H9 (cell line): ENCODE measurements at regions not wholly inside any gene's neighbourhood (a gene's known extent, or its start where the extent isn't known, plus 50 kb on each side); places are given as distances from the start of the nearest gene placed in this dataset.

ENCODE experiments used
- DNase-seq: peaks from one replicate; pipeline ENCODE4 v3.0.0-alpha.2; 2017
- H2AFZ ChIP-seq: one replicate; pipeline ENCODE4 v1.6.1; 2013; ENCODE audit warnings: mild to moderate bottlenecking, low read length, control low read depth, moderate library complexity
- H2AK5ac ChIP-seq: 2 replicates; pipeline ENCODE4 v1.6.1; 2013; ENCODE audit warnings: low read length, control low read depth, mixed read lengths; ENCODE audit not compliant: insufficient read length
- H2BK120ac ChIP-seq: one replicate; pipeline ENCODE4 v1.6.1; 2013; ENCODE audit warnings: low read depth, mild to moderate bottlenecking, low read length, control low read depth, inconsistent platforms; ENCODE audit not compliant: poor library complexity, severe bottlenecking
- H2BK12ac ChIP-seq: 2 replicates; pipeline ENCODE4 v1.6.1; 2013; ENCODE audit warnings: low read length, control low read depth, mixed read lengths, low read depth; ENCODE audit not compliant: insufficient read length
- H2BK15ac ChIP-seq: 2 replicates; pipeline ENCODE4 v1.6.1; 2013; ENCODE audit warnings: low read depth, low read length, control low read depth
- H2BK20ac ChIP-seq: one replicate; pipeline ENCODE4 v1.6.1; 2013; ENCODE audit warnings: low read depth, mild to moderate bottlenecking, low read length, control low read depth, inconsistent platforms; ENCODE audit not compliant: poor library complexity, severe bottlenecking
- H2BK5ac ChIP-seq: 2 replicates; pipeline ENCODE4 v1.6.1; 2013; ENCODE audit warnings: low read length, control low read depth, mixed read lengths; ENCODE audit not compliant: insufficient read length
- H3K14ac ChIP-seq: 2 replicates; pipeline ENCODE4 v1.6.1; 2013; ENCODE audit warnings: low read length, control low read depth; ENCODE audit not compliant: insufficient read depth
- H3K18ac ChIP-seq: 2 replicates; pipeline ENCODE4 v1.6.1; 2013; ENCODE audit warnings: low read depth, mild to moderate bottlenecking, mixed read lengths, low read length, control low read depth; ENCODE audit not compliant: insufficient read length
- H3K23ac ChIP-seq: 2 replicates; pipeline ENCODE4 v1.6.1; 2013; ENCODE audit warnings: low read length, control low read depth, mixed read lengths, low read depth; ENCODE audit not compliant: insufficient read length
- H3K23me2 ChIP-seq: 2 replicates; pipeline ENCODE4 v1.6.1; 2013; ENCODE audit warnings: low read depth, mild to moderate bottlenecking, mixed read lengths, low read length, control low read depth; ENCODE audit not compliant: insufficient read length, poor library complexity, severe bottlenecking
- H3K27ac ChIP-seq: 2 replicates; pipeline ENCODE4 v1.5.1; 2013; ENCODE audit warnings: low read length, control low read depth, mixed read lengths, low read depth; ENCODE audit not compliant: insufficient read length
- H3K27me3 ChIP-seq: 2 replicates; pipeline ENCODE4 v1.6.1; 2013; ENCODE audit warnings: low read length, control low read depth, inconsistent platforms; ENCODE audit not compliant: insufficient read depth
- H3K4ac ChIP-seq: 2 replicates; pipeline ENCODE4 v1.6.1; 2013; ENCODE audit warnings: low read depth, mild to moderate bottlenecking, control low read depth, inconsistent platforms, low read length, moderate library complexity
- H3K4me1 ChIP-seq: 2 replicates; pipeline ENCODE4 v1.6.1; 2013; ENCODE audit warnings: low read length, control low read depth, inconsistent platforms; ENCODE audit not compliant: insufficient read depth
- H3K4me2 ChIP-seq: 2 replicates; pipeline ENCODE4 v1.6.1; 2013; ENCODE audit warnings: low read length, control low read depth, mixed read lengths; ENCODE audit not compliant: insufficient read length, insufficient read depth
- H3K56ac ChIP-seq: 2 replicates; pipeline ENCODE4 v1.6.1; 2013; ENCODE audit warnings: low read depth, mild to moderate bottlenecking, mixed read lengths, low read length, control low read depth; ENCODE audit not compliant: insufficient read length
- H3K79me1 ChIP-seq: 2 replicates; pipeline ENCODE4 v1.6.1; 2013; ENCODE audit warnings: low read depth, mild to moderate bottlenecking, moderate library complexity, low read length, control low read depth, inconsistent platforms; ENCODE audit not compliant: insufficient read depth, poor library complexity, severe bottlenecking
- H3K79me2 ChIP-seq: 2 replicates; pipeline ENCODE4 v1.6.1; 2013; ENCODE audit warnings: low read length, control low read depth, inconsistent platforms; ENCODE audit not compliant: insufficient read depth
- H3K9ac ChIP-seq: 2 replicates; pipeline ENCODE4 v1.6.1; 2013; ENCODE audit warnings: low read length, control low read depth, mixed read lengths; ENCODE audit not compliant: insufficient read length; ENCODE audit errors: extremely low read depth
- H3K9me3 ChIP-seq: one replicate; pipeline ENCODE4 v1.6.1; 2013; ENCODE audit warnings: low read depth, low read length, inconsistent platforms; ENCODE audit not compliant: control insufficient read depth
- H3T11ph ChIP-seq: one replicate; pipeline ENCODE4 v1.6.1; 2013; ENCODE audit warnings: mild to moderate bottlenecking, low read length, control low read depth, inconsistent platforms
- H4K20me1 ChIP-seq: one replicate; pipeline ENCODE4 v1.6.1; 2013; ENCODE audit not compliant: control insufficient read depth, insufficient read length, insufficient read depth
- H4K5ac ChIP-seq: 2 replicates; pipeline ENCODE4 v1.6.1; 2013; ENCODE audit warnings: low read depth, mild to moderate bottlenecking, mixed read lengths, low read length, control low read depth; ENCODE audit not compliant: insufficient read length
- H4K8ac ChIP-seq: replicated peaks from 2 replicates; pipeline ENCODE4 v1.6.1; 2013; ENCODE audit warnings: low read length, control low read depth, mixed read lengths, low read depth; ENCODE audit not compliant: insufficient read length
- H4K91ac ChIP-seq: 2 replicates; pipeline ENCODE4 v1.6.1; 2013; ENCODE audit warnings: low read depth, mild to moderate bottlenecking, moderate library complexity, mixed read lengths, low read length, control low read depth; ENCODE audit not compliant: insufficient read length
- H3K27ac Mint-ChIP-seq, 3 experiments: 2 replicates in 2 of 3; 3 replicates in 1 of 3; pipeline ENCODE4 v1.8.0; 2020 to 2021; ENCODE audit warnings: mixed read lengths in 3 of 3, mild to moderate bottlenecking in 1 of 3, moderate library complexity in 1 of 3
- H3K27me3 Mint-ChIP-seq: 2 replicates; pipeline ENCODE4 v1.8.0; 2021; ENCODE audit warnings: low read depth, mild to moderate bottlenecking, moderate library complexity, mixed read lengths
- H3K36me3 Mint-ChIP-seq, 3 experiments: 2 replicates in 2 of 3; 3 replicates in 1 of 3; pipeline ENCODE4 v1.8.0; 2020 to 2021; ENCODE audit warnings: low read depth in 3 of 3, mixed read lengths in 3 of 3; ENCODE audit not compliant: insufficient read depth in 1 of 3
- H3K4me1 Mint-ChIP-seq, 2 experiments: 2 replicates each; pipeline ENCODE4 v1.8.0; 2020; ENCODE audit warnings: mixed read lengths in 2 of 2
- H3K4me3 Mint-ChIP-seq, 2 experiments: 2 replicates in 1 of 2; 3 replicates in 1 of 2; pipeline ENCODE4 v1.8.0; 2020 to 2021; ENCODE audit warnings: mild to moderate bottlenecking in 2 of 2, mixed read lengths in 2 of 2, moderate library complexity in 1 of 2
- H3K9me3 Mint-ChIP-seq, 2 experiments: 2 replicates in 1 of 2; 3 replicates in 1 of 2; pipeline ENCODE4 v1.8.0; 2020; ENCODE audit warnings: mild to moderate bottlenecking in 2 of 2, mixed read lengths in 2 of 2, moderate library complexity in 1 of 2
- CTCF ChIP-seq: fragments of 200-600 bp; sonication (generic); conservative IDR thresholded peaks from 3 replicates; pipeline ENCODE4 v1.8.0; 2021; ENCODE audit warnings: antibody characterized with exemption, mild to moderate bottlenecking
- WGBS: extraction: QIAGEN DNeasy Blood & Tissue Kit; methylation state at CpG from one replicate; pipeline ENCODE4 v1.1.7; 2013; ENCODE audit warnings: missing lambda C conversion rate, low lambda C conversion rate, mixed read lengths; ENCODE audit not compliant: insufficient read length; ENCODE audit errors: extremely low coverage; 5-methylcytosine and 5-hydroxymethylcytosine counted together

- H3K36me3 Mint-ChIP-seq = no peaks in the 10 kb centered on the region
- Histone ChIP-seq H3K9me3 (no peaks in the 10 kb centered on the region), H2AK5ac (no peak overlapping the region), H2BK12ac (no peak overlapping the region), H4K5ac (no peak overlapping the region), H3K27me3 (no peaks in the 10 kb centered on the region), H3K56ac (no peak overlapping the region), H3K14ac (no peak overlapping the region), H3K9ac (no peak overlapping the region), H2BK5ac (no peak overlapping the region), H3K27ac (no peak overlapping the region), H3K4ac (no peak overlapping the region), H4K20me1 (no peaks in the 10 kb centered on the region), H2BK15ac (no peak overlapping the region), H2BK20ac (no peak overlapping the region), H4K8ac (no peak overlapping the region), H2AFZ (no peak overlapping the region), H3K4me2 (no peak overlapping the region), H4K91ac (no peak overlapping the region), H2BK120ac (no peak overlapping the region), H3K23me2 (no peaks in the 10 kb centered on the region), H3K18ac (no peak overlapping the region), H3K23ac (no peak overlapping the region), H3T11ph (no peak overlapping the region), H3K79me2 (no peaks in the 10 kb centered on the region), H3K4me1 (no peaks in the 10 kb centered on the region), H3K79me1 (no peaks in the 10 kb centered on the region)
- no peaks in the 10 kb centered on the region for H3K27me3 Mint-ChIP-seq
- H3K27ac Mint-ChIP-seq = no peak overlapping the region
- WGBS = no CpG with 5 or more reads among the region's 2 CpGs
- no peak overlapping the region for H3K4me3 Mint-ChIP-seq
- DNase-seq = no peak
- TF ChIP-seq CTCF = no peak
- no peaks in the 10 kb centered on the region for H3K9me3 Mint-ChIP-seq
- peaks cover 15 to 18% of the 10 kb centered on the region in 2 experiments for H3K4me1 Mint-ChIP-seq
Measured at GRCh38 chr5:93296338-93296737, 284.7 kb downstream of the NR2F1-AS1 start.
